ENCODE measurements at regions not wholly inside any gene's neighbourhood (a gene's known extent, or its start where the extent isn't known, plus 50 kb on each side); places are given as distances from the start of the nearest gene placed in this dataset.

DNA sequence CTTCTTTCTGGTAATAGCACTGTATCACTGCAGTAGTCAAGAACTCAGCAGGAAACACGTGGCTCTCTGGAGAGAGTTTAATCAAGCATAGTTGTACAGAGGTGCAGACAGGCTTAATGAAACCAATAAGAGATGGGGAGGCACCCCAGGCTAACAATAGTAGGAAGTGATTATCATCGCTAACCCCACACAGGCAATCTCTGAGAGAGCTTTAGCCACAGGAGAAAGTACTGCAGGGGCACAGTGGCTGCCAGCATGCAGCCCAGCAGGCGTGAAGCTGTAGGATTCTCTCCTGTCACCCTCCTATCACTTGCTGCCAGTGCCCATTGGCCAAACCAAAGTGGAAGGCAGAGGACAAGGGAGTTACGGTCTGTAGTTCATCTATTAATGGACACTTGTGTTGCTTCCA lies 450.0 kb upstream of the RASGEF1B start:
- no peak for DNase-seq

DNA sequence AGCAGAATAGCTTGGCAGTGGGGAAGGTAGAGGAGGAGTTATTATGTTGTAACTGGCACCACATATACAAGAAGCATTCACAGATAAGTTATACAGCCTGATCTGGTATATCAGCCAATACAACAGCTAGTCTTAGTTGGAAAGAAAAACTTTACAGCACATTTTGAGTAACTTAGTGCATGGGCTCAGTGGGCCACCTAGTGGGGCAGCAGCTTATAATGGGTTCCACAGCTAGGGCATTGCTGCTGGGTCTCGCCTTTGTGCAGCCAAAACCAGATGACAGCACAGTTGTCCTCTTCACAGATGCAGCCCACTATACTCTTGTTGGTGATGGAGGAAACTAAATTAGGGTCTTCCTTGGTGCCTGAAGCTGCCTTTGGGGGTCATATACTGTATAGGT lies 448.1 kb upstream of the RASGEF1B start:
- DNase-seq, result no peak

- no peak for DNase-seq
Measured at GRCh38 chr4:81919223-81919622, 447.5 kb upstream of the RASGEF1B start.

DNA sequence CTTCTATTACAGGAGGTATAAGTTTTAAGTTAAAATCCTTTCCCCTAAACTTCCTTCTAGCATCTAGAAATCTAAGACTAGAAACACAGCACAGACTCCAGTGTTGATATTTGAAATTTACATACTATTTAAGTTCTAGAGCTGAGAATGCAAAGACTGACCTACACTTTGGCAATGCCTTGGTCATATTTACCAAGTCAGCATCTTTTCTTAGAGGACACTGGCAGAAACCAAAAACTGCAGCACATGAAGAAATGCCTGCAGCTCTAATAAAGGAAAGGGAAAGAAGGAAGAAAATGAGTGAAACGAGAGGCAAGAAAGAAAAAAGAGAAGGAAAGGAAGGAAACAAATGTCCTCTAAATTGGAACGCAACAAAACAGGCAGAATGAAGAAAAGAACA lies 443.7 kb upstream of the RASGEF1B start:
- no peak for DNase-seq

DNA sequence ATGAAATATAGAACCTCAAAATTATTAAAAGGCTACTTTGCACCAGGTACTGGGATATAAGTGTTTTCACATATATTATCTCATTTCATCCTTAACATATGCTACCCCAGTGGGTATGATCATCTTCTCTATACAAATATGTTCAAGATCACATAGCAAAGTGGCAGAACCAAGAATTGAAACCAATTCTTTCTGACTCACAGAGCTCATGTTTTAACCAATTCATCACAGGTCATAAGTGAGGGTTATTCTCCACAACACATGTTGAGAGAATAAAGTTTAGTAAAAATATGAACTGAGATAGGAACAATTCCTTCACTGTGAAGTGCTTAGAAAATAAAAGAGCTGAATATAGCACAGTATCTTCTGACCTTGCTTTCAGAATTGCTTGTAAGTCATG lies 442.9 kb upstream of the RASGEF1B start:
- no peak for DNase-seq

DNA sequence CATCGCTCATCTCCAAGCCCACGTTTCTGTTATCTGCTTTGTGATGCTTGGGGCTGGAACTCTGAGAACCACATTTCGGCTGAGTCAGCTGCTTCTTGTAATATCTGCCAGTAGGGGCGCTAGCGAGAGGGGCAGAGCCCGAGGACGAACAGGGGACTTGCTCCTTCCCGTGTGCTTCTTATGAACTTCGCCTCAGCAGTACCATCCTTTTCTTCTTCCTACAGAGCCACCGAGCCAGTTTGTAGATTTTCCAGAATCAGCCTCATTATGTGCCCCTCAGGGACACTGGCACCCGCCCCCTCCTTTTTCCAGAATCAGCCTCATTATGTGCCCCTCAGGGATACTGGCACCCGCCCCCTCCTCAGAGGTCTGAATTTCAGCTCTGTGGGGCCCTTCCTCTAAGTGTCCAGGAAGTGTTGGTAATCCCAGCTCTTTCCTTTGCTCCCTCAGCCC lies 441.7 kb upstream of the RASGEF1B start:
- peak; percentile 58 for DNase-seq

DNA sequence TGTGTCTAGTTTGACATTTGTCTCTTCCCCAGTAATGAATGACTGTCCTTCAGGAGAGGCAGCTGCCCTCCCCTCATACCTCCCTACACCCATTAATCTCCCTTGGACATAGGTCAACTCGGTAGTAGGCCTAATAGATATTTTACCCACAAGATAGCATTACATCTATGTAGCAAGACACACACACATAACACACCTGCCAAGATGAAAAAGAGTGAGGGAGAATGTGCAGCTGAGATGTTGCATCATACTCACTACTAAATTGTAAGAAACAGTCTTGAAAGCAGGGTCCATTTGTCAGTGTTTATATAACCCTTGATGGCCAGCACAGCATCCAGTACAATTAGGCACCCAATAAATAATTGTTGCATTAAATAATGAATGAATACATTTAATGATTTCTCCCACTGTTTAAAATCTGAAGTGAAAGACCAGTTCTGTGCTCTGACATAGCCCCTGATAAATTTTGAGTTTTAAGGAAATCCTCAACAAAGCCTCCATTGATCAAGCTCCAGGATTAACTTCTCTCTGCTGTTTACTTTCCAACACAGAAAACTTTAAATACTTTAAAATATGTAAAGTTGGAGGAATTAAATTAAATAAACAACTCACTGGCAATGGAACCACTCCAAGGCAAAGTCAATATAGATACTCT lies 440.8 kb upstream of the RASGEF1B start:
- DNase-seq, result no peak

- DNase-seq, result no peak
Measured at GRCh38 chr4:81906905-81907304, 435.2 kb upstream of the RASGEF1B start.

DNA sequence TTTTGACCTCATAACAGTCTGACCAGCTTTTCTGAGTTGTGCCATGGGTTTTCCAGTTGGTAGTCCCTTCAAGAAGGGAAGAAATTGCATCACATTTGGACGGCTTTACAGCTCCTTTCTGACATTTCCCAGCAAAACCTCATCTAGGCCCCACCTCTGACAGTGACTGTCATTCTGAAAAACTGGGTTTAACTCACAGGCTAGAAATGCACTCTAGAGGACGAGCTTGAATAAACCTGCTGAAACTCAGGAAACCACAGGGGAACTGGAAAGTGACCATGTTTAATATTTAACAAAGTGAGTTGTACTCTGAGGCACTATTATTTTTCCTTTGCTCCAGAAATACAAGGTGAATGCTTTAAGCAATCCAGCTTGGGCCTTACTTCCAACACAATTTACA lies 434.3 kb upstream of the RASGEF1B start:
- DNase-seq, result no peak

DNA sequence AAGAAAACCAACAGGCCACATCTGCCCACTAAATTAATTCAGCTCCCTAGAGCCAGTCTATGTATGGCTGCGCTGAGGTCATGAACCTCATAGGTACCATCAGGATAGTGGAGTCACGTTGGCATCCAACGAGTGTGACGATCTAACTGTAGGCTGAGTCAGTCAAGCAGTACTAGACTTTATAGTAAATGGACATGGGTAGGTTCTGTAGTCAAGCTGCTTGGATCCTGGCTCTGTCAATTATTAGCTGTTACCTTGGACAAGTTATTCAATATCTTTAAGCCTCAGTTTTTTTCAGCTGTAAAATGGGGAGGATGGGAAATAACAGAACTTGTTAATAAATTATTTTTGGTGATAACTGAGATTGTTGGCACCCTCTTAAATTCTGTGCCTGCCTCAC lies 432.4 kb upstream of the RASGEF1B start:
- no peak for DNase-seq

GRCh38 chr4:81903212-81903611 lies 431.5 kb upstream of the RASGEF1B start:
- DNase-seq, result no peak

DNA sequence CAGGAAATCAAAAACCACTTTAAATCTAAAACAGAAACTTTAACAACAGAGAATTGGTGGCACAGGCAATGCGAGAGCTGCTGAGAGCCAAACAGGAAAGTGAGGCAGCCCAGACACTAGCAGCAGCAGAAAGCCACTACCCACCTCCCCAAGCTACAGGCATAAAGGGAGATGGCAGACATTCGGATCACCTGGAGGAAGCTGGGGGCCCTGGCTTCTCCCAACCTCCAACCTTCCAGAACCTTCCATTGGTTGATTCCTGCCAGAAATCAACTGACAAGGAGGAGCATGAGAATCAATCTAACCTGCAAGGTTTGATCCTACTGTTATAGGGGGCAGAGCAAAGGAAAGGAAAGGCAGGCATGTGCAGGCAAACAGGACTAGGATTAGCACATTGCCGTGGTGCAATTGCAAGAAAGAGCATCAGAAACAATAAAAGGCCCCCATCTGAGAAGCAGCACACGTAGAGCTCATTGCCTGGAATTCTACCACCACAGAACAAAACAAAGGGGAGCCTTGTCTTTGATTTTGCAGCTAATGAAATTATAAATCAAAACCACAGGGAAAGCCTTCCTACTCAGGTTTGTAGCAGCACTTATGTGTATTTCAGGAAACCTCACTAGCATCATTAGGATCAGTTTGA lies 427.3 kb upstream of the RASGEF1B start:
- no peak for DNase-seq

DNA sequence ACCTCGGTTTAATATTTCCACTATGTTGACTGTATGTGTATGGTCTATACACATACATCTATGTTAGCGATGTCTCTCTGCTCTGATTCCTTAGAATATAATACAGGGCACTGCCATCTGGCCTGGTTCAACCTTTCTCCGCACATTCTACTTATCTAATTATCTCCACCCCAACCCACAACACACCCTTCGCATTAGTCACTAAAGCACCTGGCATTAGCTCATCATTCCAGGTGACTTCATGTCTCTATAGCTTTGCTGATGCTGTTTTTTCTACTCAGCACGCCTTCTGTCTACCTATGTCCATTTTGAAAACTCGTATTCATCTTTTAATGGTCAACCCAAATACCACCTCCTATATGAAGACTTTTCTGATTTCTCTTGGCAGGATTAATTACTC lies 425.2 kb upstream of the RASGEF1B start:
- no peak for DNase-seq

GRCh38 chr4:81891005-81891996 lies 419.6 kb upstream of the RASGEF1B start:
- no peak for DNase-seq

- DNase-seq, result no peak
Measured at GRCh38 chr4:81884986-81885385, 413.3 kb upstream of the RASGEF1B start.

GRCh38 chr4:81883530-81884450 lies 412.1 kb upstream of the RASGEF1B start:
- DNase-seq, result no peak

- no peak for DNase-seq
Measured at GRCh38 chr4:81883004-81883403, 411.3 kb upstream of the RASGEF1B start.

DNA sequence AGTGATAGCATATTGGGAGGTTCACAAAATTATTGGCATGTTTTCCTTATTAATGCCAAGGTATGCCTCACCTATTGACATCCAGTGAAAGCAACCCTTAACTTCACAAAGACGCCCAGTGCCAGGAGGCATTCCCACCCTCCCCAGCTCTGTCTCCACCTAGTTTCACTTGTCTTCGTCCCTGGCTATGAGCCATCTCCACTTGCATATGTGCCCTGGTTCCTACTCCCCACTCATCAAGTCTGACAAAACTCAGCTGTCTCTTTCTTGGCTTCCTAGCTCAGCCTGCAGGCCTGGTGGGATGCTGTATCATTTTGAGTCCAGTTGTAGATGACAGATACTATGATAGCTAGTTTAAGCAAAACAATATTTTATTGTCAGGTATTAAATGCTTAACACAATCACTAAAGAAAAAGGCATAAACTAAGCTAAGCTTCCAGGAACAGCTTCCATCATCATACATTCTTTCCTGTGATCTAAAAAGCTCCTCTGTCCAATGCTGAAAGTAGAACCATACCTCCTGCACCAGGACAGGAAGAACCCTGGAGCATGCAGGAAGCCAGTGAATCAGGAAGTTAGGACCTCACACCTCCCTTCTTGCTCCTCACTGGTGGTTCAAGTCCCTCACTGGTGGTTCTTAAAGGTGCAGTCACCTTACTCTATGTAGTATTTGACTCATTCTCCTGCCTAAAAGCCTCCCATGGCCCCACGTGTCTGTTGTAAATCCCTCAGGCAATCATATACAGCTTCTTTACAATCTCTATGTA lies 410.3 kb upstream of the RASGEF1B start:
- no peak for DNase-seq

GRCh38 chr4:81876106-81876505 lies 404.4 kb upstream of the RASGEF1B start:
- no peak for DNase-seq

DNA sequence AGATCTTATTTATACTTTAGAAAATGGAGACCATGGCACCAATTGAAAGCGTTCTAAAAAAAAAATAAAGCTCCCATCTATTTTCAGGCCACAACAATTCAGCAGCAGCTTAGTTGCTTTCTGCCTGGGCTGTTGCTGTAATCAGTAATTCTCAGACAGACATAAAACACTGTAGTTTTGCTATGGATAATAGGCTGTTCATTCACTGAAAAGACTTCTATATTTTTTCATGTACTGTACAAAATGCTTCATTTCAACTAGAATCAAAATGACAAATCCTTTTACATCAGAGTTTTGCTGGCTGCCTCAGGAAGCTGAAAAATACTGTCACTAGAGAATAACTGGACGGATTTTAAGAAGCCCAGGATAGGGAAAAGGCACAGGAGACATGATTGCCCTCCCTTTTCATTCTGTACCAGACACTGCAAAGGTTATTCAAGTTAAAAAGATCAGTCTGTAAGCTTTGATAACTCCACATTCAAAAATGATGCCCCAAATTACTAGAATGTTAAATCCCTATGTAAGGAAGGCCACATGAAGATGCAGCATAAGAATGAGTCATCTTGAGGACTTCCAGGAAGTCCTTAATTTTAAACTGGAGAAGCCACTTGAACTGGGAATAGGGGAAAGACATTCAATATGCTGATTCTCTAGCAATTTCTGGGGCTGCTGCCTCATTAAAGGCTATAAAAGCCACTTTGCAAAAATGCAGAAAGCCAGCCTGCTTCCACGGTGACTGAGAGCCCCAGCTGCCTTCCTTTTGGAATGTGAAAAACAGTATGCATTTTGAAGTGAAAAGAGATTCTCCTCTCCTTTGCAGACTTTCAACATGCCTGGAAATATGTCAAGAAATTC lies 403.2 kb upstream of the RASGEF1B start:
- no peak for DNase-seq

- no peak for DNase-seq
Measured at GRCh38 chr4:81870275-81870674, 398.6 kb upstream of the RASGEF1B start.

All from CD4-positive, alpha-beta T cell treated with Interleukin-17A for 4 hours (primary cell).